ENCODE measurements at regions not wholly inside any gene's neighbourhood (a gene's known extent, or its start where the extent isn't known, plus 50 kb on each side); places are given as distances from the start of the nearest gene placed in this dataset.
"Not testable (repeated sequence)": the region's sequence is repeated elsewhere in the genome, so short reads cannot be mapped to it uniquely, and the experiment has no call there.

DNA sequence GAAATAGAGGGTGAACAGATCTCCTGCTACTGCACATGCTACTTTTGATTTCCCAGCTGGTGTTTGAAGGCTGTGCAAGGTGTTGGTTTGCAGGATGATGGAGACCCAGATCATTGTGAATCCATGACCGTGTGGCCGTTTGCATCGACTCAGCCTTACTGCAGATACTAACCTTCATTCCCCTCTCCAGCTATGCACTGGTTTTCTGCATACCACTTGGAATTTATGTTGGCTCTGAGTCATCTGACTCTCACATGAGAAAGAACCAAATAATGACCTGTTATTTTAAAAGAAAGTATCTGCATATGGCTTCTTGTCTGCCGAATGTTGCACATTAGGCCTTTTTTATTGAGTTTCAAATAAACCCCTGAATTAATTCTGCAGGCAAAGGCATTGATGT, 183.3 kb upstream of the PRKX start:
- TF ChIP-seq, protein P1, sequence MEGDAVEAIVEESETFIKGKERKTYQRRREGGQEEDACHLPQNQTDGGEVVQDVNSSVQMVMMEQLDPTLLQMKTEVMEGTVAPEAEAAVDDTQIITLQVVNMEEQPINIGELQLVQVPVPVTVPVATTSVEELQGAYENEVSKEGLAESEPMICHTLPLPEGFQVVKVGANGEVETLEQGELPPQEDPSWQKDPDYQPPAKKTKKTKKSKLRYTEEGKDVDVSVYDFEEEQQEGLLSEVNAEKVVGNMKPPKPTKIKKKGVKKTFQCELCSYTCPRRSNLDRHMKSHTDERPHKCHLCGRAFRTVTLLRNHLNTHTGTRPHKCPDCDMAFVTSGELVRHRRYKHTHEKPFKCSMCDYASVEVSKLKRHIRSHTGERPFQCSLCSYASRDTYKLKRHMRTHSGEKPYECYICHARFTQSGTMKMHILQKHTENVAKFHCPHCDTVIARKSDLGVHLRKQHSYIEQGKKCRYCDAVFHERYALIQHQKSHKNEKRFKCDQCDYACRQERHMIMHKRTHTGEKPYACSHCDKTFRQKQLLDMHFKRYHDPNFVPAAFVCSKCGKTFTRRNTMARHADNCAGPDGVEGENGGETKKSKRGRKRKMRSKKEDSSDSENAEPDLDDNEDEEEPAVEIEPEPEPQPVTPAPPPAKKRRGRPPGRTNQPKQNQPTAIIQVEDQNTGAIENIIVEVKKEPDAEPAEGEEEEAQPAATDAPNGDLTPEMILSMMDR (IDR thresholded peaks at IDR 0.05; ENCODE audit: low read length), result not testable (repeated sequence)
- TF ChIP-seq EZH2 (IDR thresholded peaks at IDR 0.05; ENCODE audit: borderline replicate concordance, low read length), result not testable (repeated sequence)

Data from OCI-LY1 (cell line).